Neural cell (in vitro differentiated cells): ENCODE measurements at regions not wholly inside any gene's neighbourhood (a gene's known extent, or its start where the extent isn't known, plus 50 kb on each side); places are given as distances from the start of the nearest gene placed in this dataset.

ENCODE experiments used
- EP300 ChIP-seq: fragments of 450-650 bp; conservative IDR thresholded peaks from 2 replicates; pipeline ENCODE4 v1.6.1; 2014; ENCODE audit warnings: antibody characterized with exemption, mild to moderate bottlenecking, moderate library complexity; ENCODE audit not compliant: poor library complexity, severe bottlenecking
- EZH2 ChIP-seq: fragments of 200-600, 300-800 bp; shearing (Covaris generic), sonication (generic); IDR thresholded peaks from 2 replicates; pipeline ENCODE4 v1.6.1; 2014; ENCODE audit warnings: antibody characterized with exemption, low read length, borderline replicate concordance, mild to moderate bottlenecking; ENCODE audit not compliant: insufficient read depth, poor library complexity, severe bottlenecking
- MXI1 ChIP-seq: fragments of 450-650 bp; conservative IDR thresholded peaks from 2 replicates; pipeline ENCODE4 v1.6.1; 2014; ENCODE audit warnings: antibody characterized with exemption, mild to moderate bottlenecking; ENCODE audit not compliant: poor library complexity, severe bottlenecking
- POLR2AphosphoS5 ChIP-seq: IDR thresholded peaks from 2 replicates; pipeline ENCODE4 v1.6.1; 2012
- TAF1 ChIP-seq: IDR thresholded peaks from 2 replicates; pipeline ENCODE4 v1.6.1; 2012; ENCODE audit warnings: low read depth
- TF ChIP-seq, protein P1 (sequence below): fragments of 450-650 bp; IDR thresholded peaks from 2 replicates; pipeline ENCODE4 v1.5.1; 2014; ENCODE audit warnings: antibody characterized with exemption, mild to moderate bottlenecking, moderate library complexity; ENCODE audit not compliant: poor library complexity, severe bottlenecking
- TF ChIP-seq, protein P2 (sequence below): IDR thresholded peaks from 2 replicates; pipeline ENCODE4 v1.6.1; 2012; ENCODE audit warnings: borderline replicate concordance

DNA sequence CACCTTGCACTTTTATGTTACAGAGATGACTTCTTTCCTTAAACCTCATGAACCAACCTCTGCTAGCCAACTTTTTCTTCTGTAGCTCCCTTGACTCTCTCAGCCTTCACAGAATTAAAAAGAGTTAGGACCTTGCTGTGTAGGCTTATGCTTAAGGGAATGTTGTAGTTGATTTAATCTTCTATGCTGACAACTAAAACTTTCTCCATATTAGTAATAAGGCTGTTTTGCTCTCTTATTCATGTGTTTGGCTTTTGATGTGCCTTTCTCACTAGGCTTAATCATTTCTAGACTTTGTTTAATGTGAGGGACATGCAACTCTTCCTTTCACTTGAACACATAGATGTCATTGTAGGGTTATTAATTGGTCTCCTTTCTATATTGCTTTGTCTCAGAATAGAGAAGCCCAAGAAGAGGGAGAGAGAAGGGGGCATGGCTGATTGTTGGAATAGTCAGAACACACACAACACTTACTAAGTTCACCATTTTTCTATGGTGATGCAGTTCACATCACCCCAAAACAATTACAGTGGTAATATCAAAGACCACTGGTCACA, 509.5 kb downstream of the UQCRFS1 start:
- no peak for TF ChIP-seq EZH2
- TF ChIP-seq EP300 = no peak
- TF ChIP-seq, protein P1, sequence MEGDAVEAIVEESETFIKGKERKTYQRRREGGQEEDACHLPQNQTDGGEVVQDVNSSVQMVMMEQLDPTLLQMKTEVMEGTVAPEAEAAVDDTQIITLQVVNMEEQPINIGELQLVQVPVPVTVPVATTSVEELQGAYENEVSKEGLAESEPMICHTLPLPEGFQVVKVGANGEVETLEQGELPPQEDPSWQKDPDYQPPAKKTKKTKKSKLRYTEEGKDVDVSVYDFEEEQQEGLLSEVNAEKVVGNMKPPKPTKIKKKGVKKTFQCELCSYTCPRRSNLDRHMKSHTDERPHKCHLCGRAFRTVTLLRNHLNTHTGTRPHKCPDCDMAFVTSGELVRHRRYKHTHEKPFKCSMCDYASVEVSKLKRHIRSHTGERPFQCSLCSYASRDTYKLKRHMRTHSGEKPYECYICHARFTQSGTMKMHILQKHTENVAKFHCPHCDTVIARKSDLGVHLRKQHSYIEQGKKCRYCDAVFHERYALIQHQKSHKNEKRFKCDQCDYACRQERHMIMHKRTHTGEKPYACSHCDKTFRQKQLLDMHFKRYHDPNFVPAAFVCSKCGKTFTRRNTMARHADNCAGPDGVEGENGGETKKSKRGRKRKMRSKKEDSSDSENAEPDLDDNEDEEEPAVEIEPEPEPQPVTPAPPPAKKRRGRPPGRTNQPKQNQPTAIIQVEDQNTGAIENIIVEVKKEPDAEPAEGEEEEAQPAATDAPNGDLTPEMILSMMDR = no peak
- TF ChIP-seq POLR2AphosphoS5 = no peak
- TF ChIP-seq, protein P2, sequence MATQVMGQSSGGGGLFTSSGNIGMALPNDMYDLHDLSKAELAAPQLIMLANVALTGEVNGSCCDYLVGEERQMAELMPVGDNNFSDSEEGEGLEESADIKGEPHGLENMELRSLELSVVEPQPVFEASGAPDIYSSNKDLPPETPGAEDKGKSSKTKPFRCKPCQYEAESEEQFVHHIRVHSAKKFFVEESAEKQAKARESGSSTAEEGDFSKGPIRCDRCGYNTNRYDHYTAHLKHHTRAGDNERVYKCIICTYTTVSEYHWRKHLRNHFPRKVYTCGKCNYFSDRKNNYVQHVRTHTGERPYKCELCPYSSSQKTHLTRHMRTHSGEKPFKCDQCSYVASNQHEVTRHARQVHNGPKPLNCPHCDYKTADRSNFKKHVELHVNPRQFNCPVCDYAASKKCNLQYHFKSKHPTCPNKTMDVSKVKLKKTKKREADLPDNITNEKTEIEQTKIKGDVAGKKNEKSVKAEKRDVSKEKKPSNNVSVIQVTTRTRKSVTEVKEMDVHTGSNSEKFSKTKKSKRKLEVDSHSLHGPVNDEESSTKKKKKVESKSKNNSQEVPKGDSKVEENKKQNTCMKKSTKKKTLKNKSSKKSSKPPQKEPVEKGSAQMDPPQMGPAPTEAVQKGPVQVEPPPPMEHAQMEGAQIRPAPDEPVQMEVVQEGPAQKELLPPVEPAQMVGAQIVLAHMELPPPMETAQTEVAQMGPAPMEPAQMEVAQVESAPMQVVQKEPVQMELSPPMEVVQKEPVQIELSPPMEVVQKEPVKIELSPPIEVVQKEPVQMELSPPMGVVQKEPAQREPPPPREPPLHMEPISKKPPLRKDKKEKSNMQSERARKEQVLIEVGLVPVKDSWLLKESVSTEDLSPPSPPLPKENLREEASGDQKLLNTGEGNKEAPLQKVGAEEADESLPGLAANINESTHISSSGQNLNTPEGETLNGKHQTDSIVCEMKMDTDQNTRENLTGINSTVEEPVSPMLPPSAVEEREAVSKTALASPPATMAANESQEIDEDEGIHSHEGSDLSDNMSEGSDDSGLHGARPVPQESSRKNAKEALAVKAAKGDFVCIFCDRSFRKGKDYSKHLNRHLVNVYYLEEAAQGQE = no peak
- no peak for TF ChIP-seq TAF1
- no peak for TF ChIP-seq MXI1
